GM12878 (cell line): ENCODE measurements at regions not wholly inside any gene's neighbourhood (a gene's known extent, or its start where the extent isn't known, plus 50 kb on each side); places are given as distances from the start of the nearest gene placed in this dataset.

Source experiments
- ATAC-seq: fragments of 200-7000 bp; cut with Tn5 transposase; 3 replicates; pipeline ENCODE4 v1.9.1; 2020; ENCODE audit warnings: mild to moderate bottlenecking, moderate library complexity
- BruUV-seq: library from RNA; stranded (reverse); fragments of 400-500 nt; replicated peaks from 2 replicates; lab custom pipeline; 2021; lab: Mats Ljungman, UMichigan
- CTCF ChIA-PET: fragments of 300-600 bp; sonication (Branson Sonifier 250); formaldehyde crosslinking; extraction: SDS; loops from one replicate; lab custom pipeline; 2021; ENCODE audit warnings: inconsistent platforms; lab: Yijun Ruan, JAX
- POLR2A ChIA-PET: fragments of 350-600 bp; formaldehyde crosslinking; extraction: SDS; loops from one replicate; lab custom pipeline; 2021; ENCODE audit warnings: inconsistent platforms; lab: Charles Lee
- RAD21 ChIA-PET: fragments of 300-600 bp; sonication (Branson Sonifier 250); formaldehyde crosslinking; loops from one replicate; lab custom pipeline; 2023; ENCODE audit warnings: antibody characterized with exemption; ENCODE audit not compliant: unreplicated experiment; lab: Charles Lee
- SMC1A ChIA-PET: fragments of 300-600 bp; sonication (Branson Sonifier 250); formaldehyde crosslinking; loops from one replicate; lab custom pipeline; 2023; ENCODE audit not compliant: unreplicated experiment, uncharacterized antibody; lab: Charles Lee
- DNase-seq: peaks from one replicate; pipeline ENCODE4 v3.0.0-alpha.2; 2011; ENCODE audit warnings: low read depth, low spot score
- FAIRE-seq: peaks from 3 replicates; lab custom pipeline; 2011; peaks lifted over from hg19 to GRCh38; lab: Jason Lieb, UNC
- H2AFZ ChIP-seq: 2 replicates; pipeline ENCODE4 v1.6.0; 2011; ENCODE audit warnings: low read depth, low read length, control low read depth; ENCODE audit not compliant: control insufficient read depth
- H3K27ac ChIP-seq: 2 replicates; pipeline ENCODE4 v1.5.1; 2011; ENCODE audit warnings: control low read depth; ENCODE audit not compliant: control insufficient read depth, insufficient read depth
- H3K27me3 ChIP-seq, 2 experiments: replicated peaks in 1 of 2; 2 replicates each; pipeline versions ENCODE4 v1.6.0 to v1.6.1; 2011; ENCODE audit warnings: low read length in 1 of 2; ENCODE audit not compliant: control insufficient read depth in 2 of 2, insufficient read depth in 2 of 2
- H3K36me3 ChIP-seq, 2 experiments: 2 replicates each; pipeline ENCODE4 v1.5.1; 2011; ENCODE audit warnings: low read length in 1 of 2; ENCODE audit not compliant: control insufficient read depth in 2 of 2, insufficient read depth in 2 of 2
- H3K4me1 ChIP-seq: 2 replicates; pipeline ENCODE4 v1.6.1; 2011; ENCODE audit warnings: mild to moderate bottlenecking, low read length, moderate library complexity, mixed read lengths; ENCODE audit not compliant: control insufficient read depth, insufficient read depth
- H3K4me2 ChIP-seq: 2 replicates; pipeline ENCODE4 v1.6.0; 2011; ENCODE audit warnings: control low read depth; ENCODE audit not compliant: control insufficient read depth, insufficient read depth
- H3K4me3 ChIP-seq: fragments of 200-600 bp; sonication (generic); 2 replicates; pipeline ENCODE4 v1.5.1; 2016
- H3K79me2 ChIP-seq: 2 replicates; pipeline ENCODE4 v1.6.0; 2011; ENCODE audit warnings: low read length; ENCODE audit not compliant: control insufficient read depth, insufficient read depth
- H3K9ac ChIP-seq: 2 replicates; pipeline ENCODE4 v1.8.0; 2011; ENCODE audit warnings: low read length, control low read depth, mixed read lengths; ENCODE audit not compliant: control insufficient read depth, insufficient read depth
- H3K9me3 ChIP-seq: replicated peaks from 3 replicates; pipeline ENCODE4 v1.5.1; 2011; ENCODE audit warnings: mild to moderate bottlenecking, low read length; ENCODE audit not compliant: control insufficient read depth, insufficient read depth
- H4K20me1 ChIP-seq: 2 replicates; pipeline ENCODE4 v1.6.0; 2011; ENCODE audit not compliant: control insufficient read depth, insufficient read depth
- BACH1 ChIP-seq: fragments of 450-650 bp; IDR thresholded peaks from 2 replicates; pipeline ENCODE4 v1.6.1; 2017; ENCODE audit warnings: mild to moderate bottlenecking, borderline replicate concordance
- BRCA1 ChIP-seq: IDR thresholded peaks from 2 replicates; pipeline ENCODE4 v1.6.1; 2011; ENCODE audit warnings: low read depth, low read length, improper control_type of control experiment
- CBFB ChIP-seq: IDR thresholded peaks from 2 replicates; pipeline ENCODE4 v1.6.1; 2016; ENCODE audit warnings: antibody characterized with exemption, low read depth
- FOXK2 ChIP-seq: fragments of 450-650 bp; IDR thresholded peaks from 2 replicates; pipeline ENCODE4 v1.6.1; 2017; ENCODE audit warnings: mild to moderate bottlenecking, moderate library complexity
- NBN ChIP-seq: fragments of 450-650 bp; IDR thresholded peaks from 2 replicates; pipeline ENCODE4 v1.6.1; 2016
- NRF1 ChIP-seq: conservative IDR thresholded peaks from 2 replicates; pipeline ENCODE4 v1.6.1; 2011; ENCODE audit warnings: mild to moderate bottlenecking, low read depth, low read length, improper control_type of control experiment
- POLR2A ChIP-seq: IDR thresholded peaks from 2 replicates; pipeline ENCODE4 v1.6.1; 2011; ENCODE audit warnings: low read depth, mild to moderate bottlenecking, low read length
- POLR2AphosphoS5 ChIP-seq: IDR thresholded peaks from 2 replicates; pipeline ENCODE4 v1.6.1; 2011; ENCODE audit warnings: mild to moderate bottlenecking, low read length, inconsistent platforms
- RAD21 ChIP-seq: IDR thresholded peaks from 2 replicates; pipeline ENCODE4 v1.6.1; 2011; ENCODE audit warnings: mild to moderate bottlenecking, low read depth, low read length, moderate library complexity; ENCODE audit not compliant: insufficient read depth
- RB1 ChIP-seq: fragments of 450-650 bp; formaldehyde crosslinking; IDR thresholded peaks from 2 replicates; pipeline ENCODE4 v1.6.1; 2017; ENCODE audit warnings: mild to moderate bottlenecking, borderline replicate concordance
- RCOR1 ChIP-seq: conservative IDR thresholded peaks from 2 replicates; pipeline ENCODE4 v1.6.1; 2012; ENCODE audit warnings: low read depth, low read length, improper control_type of control experiment
- SIN3A ChIP-seq: IDR thresholded peaks from 2 replicates; pipeline ENCODE4 v1.6.1; 2012; ENCODE audit warnings: low read depth, low read length, improper control_type of control experiment
- ZNF622 ChIP-seq: fragments of 450-650 bp; IDR thresholded peaks from 2 replicates; pipeline ENCODE4 v1.6.1; 2017; ENCODE audit warnings: mild to moderate bottlenecking, inconsistent platforms
- WGBS: methylation state at CpG from one replicate; pipeline ENCODE4 v1.1.6; 2016; ENCODE audit warnings: low lambda C conversion rate; ENCODE audit not compliant: insufficient replicate concordance, insufficient coverage; ENCODE audit errors: missing lambda C conversion rate; 5-methylcytosine and 5-hydroxymethylcytosine counted together
- in situ Hi-C: fragments of 300-500 bp; cut with MboI; formaldehyde crosslinking; loops from 9 replicates; pipeline ENCODE4 v1.14.3; 2018; ENCODE audit warnings: mixed read lengths
- intact Hi-C: fragments of 100-400 bp; cut with micrococcal nuclease; formaldehyde crosslinking; loops from one replicate; pipeline ENCODE4 v1.14.2; 2022; ENCODE audit not compliant: unreplicated experiment
- TF ChIP-seq, protein P1 (sequence below): fragments of 450-650 bp; formaldehyde crosslinking; IDR thresholded peaks from 2 replicates; pipeline ENCODE4 v1.4.0; 2020; ENCODE audit warnings: mild to moderate bottlenecking, moderate library complexity
- TF ChIP-seq, protein P2 (sequence below): fragments of 450-650 bp; IDR thresholded peaks from 2 replicates; pipeline ENCODE4 v1.6.1; 2017; ENCODE audit warnings: mild to moderate bottlenecking, moderate library complexity
- TF ChIP-seq, protein P3 (sequence below): fragments of 450-650 bp; IDR thresholded peaks from 2 replicates; pipeline ENCODE4 v1.6.1; 2018; ENCODE audit warnings: mild to moderate bottlenecking, low read depth, moderate library complexity; ENCODE audit not compliant: partially characterized antibody

DNA sequence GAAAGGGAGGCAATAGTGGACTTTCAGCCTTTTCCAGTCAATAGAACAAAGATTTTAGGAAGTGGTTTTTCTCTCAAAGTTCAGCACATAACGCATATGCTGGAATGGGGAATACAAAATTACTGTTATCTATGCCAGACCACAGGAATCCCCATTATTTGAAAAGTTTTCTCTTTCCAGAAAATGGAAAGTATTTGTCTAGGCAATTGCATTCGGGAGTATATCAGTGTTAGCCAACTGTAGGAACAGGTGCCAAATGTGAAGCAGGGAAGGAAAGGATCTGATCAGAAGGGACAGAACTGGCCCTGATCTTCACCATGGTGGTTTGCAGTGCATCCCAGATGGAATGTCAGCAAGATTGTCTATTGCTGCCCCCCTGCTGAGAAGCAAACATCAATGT, 213.6 kb downstream of the CPE start:
- no peak for FAIRE-seq
- ChIA-PET SMC1A (no interaction called here), CTCF (no interaction called here), POLR2A (no interaction called here), RAD21 (no interaction called here)
- WGBS = 3% methylated on average over 2 of the region's 2 CpGs
- DNase-seq = no peak
- Histone ChIP-seq H3K27ac (no peak overlapping the region), H3K9me3 (no peaks in the 10 kb centered on the region), H3K36me3 (no peaks in the 10 kb centered on the region), H3K4me1 (no peaks in the 10 kb centered on the region), H3K27me3 (no peaks in the 10 kb centered on the region), H2AFZ (no peak overlapping the region), H4K20me1 (no peaks in the 10 kb centered on the region), H3K4me2 (no peak overlapping the region), H3K79me2 (no peaks in the 10 kb centered on the region), H3K4me3 (no peak overlapping the region), H3K9ac (no peak overlapping the region)
- intact Hi-C loops (no loop called here), in situ Hi-C loops (no loop called here)
- no peak for ATAC-seq
- BruUV-seq = no TSS peak
- TF ChIP-seq POLR2AphosphoS5 (no peak), BRCA1 (no peak), NRF1 (no peak), BACH1 (no peak), POLR2A (no peak), FOXK2 (no peak), ZNF622 (no peak), CBFB (no peak), RCOR1 (no peak), SIN3A (no peak), RB1 (no peak), NBN (no peak), RAD21 (no peak)
- TF ChIP-seq, protein P1, sequence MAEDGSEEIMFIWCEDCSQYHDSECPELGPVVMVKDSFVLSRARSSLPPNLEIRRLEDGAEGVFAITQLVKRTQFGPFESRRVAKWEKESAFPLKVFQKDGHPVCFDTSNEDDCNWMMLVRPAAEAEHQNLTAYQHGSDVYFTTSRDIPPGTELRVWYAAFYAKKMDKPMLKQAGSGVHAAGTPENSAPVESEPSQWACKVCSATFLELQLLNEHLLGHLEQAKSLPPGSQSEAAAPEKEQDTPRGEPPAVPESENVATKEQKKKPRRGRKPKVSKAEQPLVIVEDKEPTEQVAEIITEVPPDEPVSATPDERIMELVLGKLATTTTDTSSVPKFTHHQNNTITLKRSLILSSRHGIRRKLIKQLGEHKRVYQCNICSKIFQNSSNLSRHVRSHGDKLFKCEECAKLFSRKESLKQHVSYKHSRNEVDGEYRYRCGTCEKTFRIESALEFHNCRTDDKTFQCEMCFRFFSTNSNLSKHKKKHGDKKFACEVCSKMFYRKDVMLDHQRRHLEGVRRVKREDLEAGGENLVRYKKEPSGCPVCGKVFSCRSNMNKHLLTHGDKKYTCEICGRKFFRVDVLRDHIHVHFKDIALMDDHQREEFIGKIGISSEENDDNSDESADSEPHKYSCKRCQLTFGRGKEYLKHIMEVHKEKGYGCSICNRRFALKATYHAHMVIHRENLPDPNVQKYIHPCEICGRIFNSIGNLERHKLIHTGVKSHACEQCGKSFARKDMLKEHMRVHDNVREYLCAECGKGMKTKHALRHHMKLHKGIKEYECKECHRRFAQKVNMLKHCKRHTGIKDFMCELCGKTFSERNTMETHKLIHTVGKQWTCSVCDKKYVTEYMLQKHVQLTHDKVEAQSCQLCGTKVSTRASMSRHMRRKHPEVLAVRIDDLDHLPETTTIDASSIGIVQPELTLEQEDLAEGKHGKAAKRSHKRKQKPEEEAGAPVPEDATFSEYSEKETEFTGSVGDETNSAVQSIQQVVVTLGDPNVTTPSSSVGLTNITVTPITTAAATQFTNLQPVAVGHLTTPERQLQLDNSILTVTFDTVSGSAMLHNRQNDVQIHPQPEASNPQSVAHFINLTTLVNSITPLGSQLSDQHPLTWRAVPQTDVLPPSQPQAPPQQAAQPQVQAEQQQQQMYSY (CRISPR knock-in tag) = no peak
- TF ChIP-seq, protein P2, sequence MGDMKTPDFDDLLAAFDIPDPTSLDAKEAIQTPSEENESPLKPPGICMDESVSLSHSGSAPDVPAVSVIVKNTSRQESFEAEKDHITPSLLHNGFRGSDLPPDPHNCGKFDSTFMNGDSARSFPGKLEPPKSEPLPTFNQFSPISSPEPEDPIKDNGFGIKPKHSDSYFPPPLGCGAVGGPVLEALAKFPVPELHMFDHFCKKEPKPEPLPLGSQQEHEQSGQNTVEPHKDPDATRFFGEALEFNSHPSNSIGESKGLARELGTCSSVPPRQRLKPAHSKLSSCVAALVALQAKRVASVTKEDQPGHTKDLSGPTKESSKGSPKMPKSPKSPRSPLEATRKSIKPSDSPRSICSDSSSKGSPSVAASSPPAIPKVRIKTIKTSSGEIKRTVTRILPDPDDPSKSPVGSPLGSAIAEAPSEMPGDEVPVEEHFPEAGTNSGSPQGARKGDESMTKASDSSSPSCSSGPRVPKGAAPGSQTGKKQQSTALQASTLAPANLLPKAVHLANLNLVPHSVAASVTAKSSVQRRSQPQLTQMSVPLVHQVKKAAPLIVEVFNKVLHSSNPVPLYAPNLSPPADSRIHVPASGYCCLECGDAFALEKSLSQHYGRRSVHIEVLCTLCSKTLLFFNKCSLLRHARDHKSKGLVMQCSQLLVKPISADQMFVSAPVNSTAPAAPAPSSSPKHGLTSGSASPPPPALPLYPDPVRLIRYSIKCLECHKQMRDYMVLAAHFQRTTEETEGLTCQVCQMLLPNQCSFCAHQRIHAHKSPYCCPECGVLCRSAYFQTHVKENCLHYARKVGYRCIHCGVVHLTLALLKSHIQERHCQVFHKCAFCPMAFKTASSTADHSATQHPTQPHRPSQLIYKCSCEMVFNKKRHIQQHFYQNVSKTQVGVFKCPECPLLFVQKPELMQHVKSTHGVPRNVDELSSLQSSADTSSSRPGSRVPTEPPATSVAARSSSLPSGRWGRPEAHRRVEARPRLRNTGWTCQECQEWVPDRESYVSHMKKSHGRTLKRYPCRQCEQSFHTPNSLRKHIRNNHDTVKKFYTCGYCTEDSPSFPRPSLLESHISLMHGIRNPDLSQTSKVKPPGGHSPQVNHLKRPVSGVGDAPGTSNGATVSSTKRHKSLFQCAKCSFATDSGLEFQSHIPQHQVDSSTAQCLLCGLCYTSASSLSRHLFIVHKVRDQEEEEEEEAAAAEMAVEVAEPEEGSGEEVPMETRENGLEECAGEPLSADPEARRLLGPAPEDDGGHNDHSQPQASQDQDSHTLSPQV = no peak
- TF ChIP-seq, protein P3, sequence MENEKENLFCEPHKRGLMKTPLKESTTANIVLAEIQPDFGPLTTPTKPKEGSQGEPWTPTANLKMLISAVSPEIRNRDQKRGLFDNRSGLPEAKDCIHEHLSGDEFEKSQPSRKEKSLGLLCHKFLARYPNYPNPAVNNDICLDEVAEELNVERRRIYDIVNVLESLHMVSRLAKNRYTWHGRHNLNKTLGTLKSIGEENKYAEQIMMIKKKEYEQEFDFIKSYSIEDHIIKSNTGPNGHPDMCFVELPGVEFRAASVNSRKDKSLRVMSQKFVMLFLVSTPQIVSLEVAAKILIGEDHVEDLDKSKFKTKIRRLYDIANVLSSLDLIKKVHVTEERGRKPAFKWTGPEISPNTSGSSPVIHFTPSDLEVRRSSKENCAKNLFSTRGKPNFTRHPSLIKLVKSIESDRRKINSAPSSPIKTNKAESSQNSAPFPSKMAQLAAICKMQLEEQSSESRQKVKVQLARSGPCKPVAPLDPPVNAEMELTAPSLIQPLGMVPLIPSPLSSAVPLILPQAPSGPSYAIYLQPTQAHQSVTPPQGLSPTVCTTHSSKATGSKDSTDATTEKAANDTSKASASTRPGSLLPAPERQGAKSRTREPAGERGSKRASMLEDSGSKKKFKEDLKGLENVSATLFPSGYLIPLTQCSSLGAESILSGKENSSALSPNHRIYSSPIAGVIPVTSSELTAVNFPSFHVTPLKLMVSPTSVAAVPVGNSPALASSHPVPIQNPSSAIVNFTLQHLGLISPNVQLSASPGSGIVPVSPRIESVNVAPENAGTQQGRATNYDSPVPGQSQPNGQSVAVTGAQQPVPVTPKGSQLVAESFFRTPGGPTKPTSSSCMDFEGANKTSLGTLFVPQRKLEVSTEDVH = no peak
